ENCODE measurements at regions not wholly inside any gene's neighbourhood (a gene's known extent, or its start where the extent isn't known, plus 50 kb on each side); places are given as distances from the start of the nearest gene placed in this dataset.

GRCh38 chr1:195735140-195735539 lies 873.1 kb downstream of the KCNT2 start:
- no peak for TF ChIP-seq CTCF (IDR thresholded peaks at IDR 0.05)
- TF ChIP-seq ZFX (IDR thresholded peaks at IDR 0.05; ENCODE audit: borderline replicate concordance), result no peak

Measured in 22Rv1 (cell line).